ENCODE measurements at regions not wholly inside any gene's neighbourhood (a gene's known extent, or its start where the extent isn't known, plus 50 kb on each side); places are given as distances from the start of the nearest gene placed in this dataset.

DNA sequence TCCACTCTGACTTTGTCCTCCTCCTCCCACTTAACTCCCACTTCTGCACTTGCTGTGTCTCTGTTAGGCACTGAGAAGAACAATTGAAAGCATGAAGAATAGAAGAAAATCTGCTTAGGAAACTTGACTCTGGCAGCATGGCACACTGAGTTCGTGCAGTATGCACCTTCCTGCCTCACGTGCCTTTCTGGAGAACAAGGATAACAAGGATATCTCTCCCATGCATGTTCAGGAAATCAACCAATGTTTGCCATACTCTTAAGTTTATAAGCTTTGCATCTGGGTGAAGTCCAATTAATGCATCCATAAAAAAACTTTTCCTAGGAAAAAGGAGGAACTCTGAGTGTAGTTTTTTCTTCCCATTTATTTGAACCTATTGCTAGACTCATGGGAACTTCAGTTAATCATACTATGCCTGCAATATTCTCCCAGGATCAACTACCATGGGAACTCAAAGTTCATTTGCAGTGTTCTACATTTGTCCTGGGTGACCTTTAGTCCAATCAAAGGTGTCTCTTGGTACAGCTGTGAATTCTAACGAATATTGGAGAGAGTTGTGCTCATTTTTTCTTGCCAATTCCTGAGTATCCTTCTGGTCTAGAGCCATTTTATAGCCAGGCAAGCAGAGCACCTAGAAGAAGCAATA is 227.0 kb downstream of the ENC1 start:
- Histone ChIP-seq H3K9me2 (replicated peaks; ENCODE audit: insufficient read depth, low read length) (no peaks in the 10 kb centered on the region), H4K20me1 (ENCODE audit: insufficient read depth, low read length) (no peaks in the 10 kb centered on the region)

GRCh38 chr5:74412066-74412465 is 228.5 kb downstream of the ENC1 start:
- no peak overlapping the region for H2AFZ ChIP-seq (ENCODE audit: low read length)
- H4K20me1 ChIP-seq (ENCODE audit: insufficient read depth, low read length): no peaks in the 10 kb centered on the region
- TF ChIP-seq EZH2phosphoT487 (IDR thresholded peaks at IDR 0.05; ENCODE audit: low read length) (no peak), EZH2 (optimal IDR thresholded peaks at IDR 0.05; ENCODE audit: low read depth, low read length) (no peak)
- TF ChIP-seq, protein P1, sequence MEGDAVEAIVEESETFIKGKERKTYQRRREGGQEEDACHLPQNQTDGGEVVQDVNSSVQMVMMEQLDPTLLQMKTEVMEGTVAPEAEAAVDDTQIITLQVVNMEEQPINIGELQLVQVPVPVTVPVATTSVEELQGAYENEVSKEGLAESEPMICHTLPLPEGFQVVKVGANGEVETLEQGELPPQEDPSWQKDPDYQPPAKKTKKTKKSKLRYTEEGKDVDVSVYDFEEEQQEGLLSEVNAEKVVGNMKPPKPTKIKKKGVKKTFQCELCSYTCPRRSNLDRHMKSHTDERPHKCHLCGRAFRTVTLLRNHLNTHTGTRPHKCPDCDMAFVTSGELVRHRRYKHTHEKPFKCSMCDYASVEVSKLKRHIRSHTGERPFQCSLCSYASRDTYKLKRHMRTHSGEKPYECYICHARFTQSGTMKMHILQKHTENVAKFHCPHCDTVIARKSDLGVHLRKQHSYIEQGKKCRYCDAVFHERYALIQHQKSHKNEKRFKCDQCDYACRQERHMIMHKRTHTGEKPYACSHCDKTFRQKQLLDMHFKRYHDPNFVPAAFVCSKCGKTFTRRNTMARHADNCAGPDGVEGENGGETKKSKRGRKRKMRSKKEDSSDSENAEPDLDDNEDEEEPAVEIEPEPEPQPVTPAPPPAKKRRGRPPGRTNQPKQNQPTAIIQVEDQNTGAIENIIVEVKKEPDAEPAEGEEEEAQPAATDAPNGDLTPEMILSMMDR (IDR thresholded peaks at IDR 0.05; ENCODE audit: low read length): no peak
- no peak overlapping the region for H3K9ac ChIP-seq (ENCODE audit: low read length)
- no peaks in the 10 kb centered on the region for H3K9me2 ChIP-seq (replicated peaks; ENCODE audit: insufficient read depth, low read length)
- no peak overlapping the region for H3K4me2 ChIP-seq (ENCODE audit: low read depth, low read length)
- H3K4me1 ChIP-seq (ENCODE audit: low read length): no peaks in the 10 kb centered on the region
- no peak overlapping the region for H3K4me3 ChIP-seq (ENCODE audit: low read length)
- no peaks in the 10 kb centered on the region for H3K36me3 ChIP-seq (replicated peaks; ENCODE audit: insufficient read depth, low read length)
- H3K27ac ChIP-seq (ENCODE audit: low read length): no peak overlapping the region
- DNase-seq: no peak
- no peaks in the 10 kb centered on the region for H3K27me3 ChIP-seq (replicated peaks; ENCODE audit: insufficient read depth, low read length)
- H3F3A ChIP-seq (ENCODE audit: insufficient read depth, low read length): no peaks in the 10 kb centered on the region
- no peaks in the 10 kb centered on the region for H3K9me3 ChIP-seq (replicated peaks; ENCODE audit: insufficient read depth, low read length)
- H3K79me2 ChIP-seq (ENCODE audit: low read length): no peaks in the 10 kb centered on the region

More for the DNA sequence above, 227.0 kb downstream of the ENC1 start:
- TF ChIP-seq, protein P1 (IDR thresholded peaks at IDR 0.05; ENCODE audit: low read length): no peak
- no peak for TF ChIP-seq EZH2phosphoT487 (IDR thresholded peaks at IDR 0.05; ENCODE audit: low read length)
- TF ChIP-seq EZH2 (optimal IDR thresholded peaks at IDR 0.05; ENCODE audit: low read depth, low read length): no peak
- Histone ChIP-seq H3K27me3 (replicated peaks; ENCODE audit: insufficient read depth, low read length) (no peaks in the 10 kb centered on the region), H3K36me3 (replicated peaks; ENCODE audit: insufficient read depth, low read length) (no peaks in the 10 kb centered on the region), H3K79me2 (ENCODE audit: low read length) (no peaks in the 10 kb centered on the region), H2AFZ (ENCODE audit: low read length) (no peak overlapping the region), H3F3A (ENCODE audit: insufficient read depth, low read length) (no peaks in the 10 kb centered on the region), H3K9me3 (replicated peaks; ENCODE audit: insufficient read depth, low read length) (no peaks in the 10 kb centered on the region), H3K9ac (ENCODE audit: low read length) (no peak overlapping the region), H3K4me3 (ENCODE audit: low read length) (no peak overlapping the region), H3K4me2 (ENCODE audit: low read depth, low read length) (no peak overlapping the region), H3K4me1 (ENCODE audit: low read length) (no peaks in the 10 kb centered on the region), H3K27ac (ENCODE audit: low read length) (no peak overlapping the region)
- no peak for DNase-seq

DNA sequence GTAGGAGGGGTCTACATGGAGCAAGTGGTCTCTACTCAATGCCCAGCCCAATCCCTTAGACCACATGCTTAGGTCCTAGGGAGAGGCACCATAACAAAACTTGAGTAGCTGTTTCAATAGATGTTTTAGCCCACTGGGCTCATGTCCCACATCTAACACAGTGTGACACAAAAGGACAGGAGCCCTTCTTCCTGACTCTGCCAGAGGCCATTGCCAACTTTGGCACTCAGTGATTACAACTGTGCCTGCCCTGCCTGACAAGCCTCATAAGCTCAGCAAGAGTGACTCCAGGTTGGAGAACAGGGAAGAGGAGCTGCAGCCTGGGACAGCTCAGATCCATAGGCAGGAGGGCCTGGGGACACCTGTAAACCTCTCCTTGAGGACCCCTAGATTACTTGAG is 230.8 kb downstream of the ENC1 start:
- no peak overlapping the region for H3K4me2 ChIP-seq (ENCODE audit: low read depth, low read length)
- H3K9me3 ChIP-seq (replicated peaks; ENCODE audit: insufficient read depth, low read length): no peaks in the 10 kb centered on the region
- H3K36me3 ChIP-seq (replicated peaks; ENCODE audit: insufficient read depth, low read length): no peaks in the 10 kb centered on the region
- DNase-seq: no peak
- no peaks in the 10 kb centered on the region for H3K4me1 ChIP-seq (ENCODE audit: low read length)
- TF ChIP-seq, protein P1 (IDR thresholded peaks at IDR 0.05; ENCODE audit: low read length): no peak
- no peak for TF ChIP-seq EZH2phosphoT487 (IDR thresholded peaks at IDR 0.05; ENCODE audit: low read length)
- TF ChIP-seq EZH2 (optimal IDR thresholded peaks at IDR 0.05; ENCODE audit: low read depth, low read length): no peak
- no peaks in the 10 kb centered on the region for H3K9me2 ChIP-seq (replicated peaks; ENCODE audit: insufficient read depth, low read length)
- H3K27ac ChIP-seq (ENCODE audit: low read length): no peak overlapping the region
- H3K79me2 ChIP-seq (ENCODE audit: low read length): no peaks in the 10 kb centered on the region
- H3K27me3 ChIP-seq (replicated peaks; ENCODE audit: insufficient read depth, low read length): no peaks in the 10 kb centered on the region
- no peaks in the 10 kb centered on the region for H3F3A ChIP-seq (ENCODE audit: insufficient read depth, low read length)
- H4K20me1 ChIP-seq (ENCODE audit: insufficient read depth, low read length): no peaks in the 10 kb centered on the region
- H2AFZ ChIP-seq (ENCODE audit: low read length): no peak overlapping the region
- no peak overlapping the region for H3K4me3 ChIP-seq (ENCODE audit: low read length)
- H3K9ac ChIP-seq (ENCODE audit: low read length): no peak overlapping the region
